ENCODE measurements at regions not wholly inside any gene's neighbourhood (a gene's known extent, or its start where the extent isn't known, plus 50 kb on each side); places are given as distances from the start of the nearest gene placed in this dataset.

DNA sequence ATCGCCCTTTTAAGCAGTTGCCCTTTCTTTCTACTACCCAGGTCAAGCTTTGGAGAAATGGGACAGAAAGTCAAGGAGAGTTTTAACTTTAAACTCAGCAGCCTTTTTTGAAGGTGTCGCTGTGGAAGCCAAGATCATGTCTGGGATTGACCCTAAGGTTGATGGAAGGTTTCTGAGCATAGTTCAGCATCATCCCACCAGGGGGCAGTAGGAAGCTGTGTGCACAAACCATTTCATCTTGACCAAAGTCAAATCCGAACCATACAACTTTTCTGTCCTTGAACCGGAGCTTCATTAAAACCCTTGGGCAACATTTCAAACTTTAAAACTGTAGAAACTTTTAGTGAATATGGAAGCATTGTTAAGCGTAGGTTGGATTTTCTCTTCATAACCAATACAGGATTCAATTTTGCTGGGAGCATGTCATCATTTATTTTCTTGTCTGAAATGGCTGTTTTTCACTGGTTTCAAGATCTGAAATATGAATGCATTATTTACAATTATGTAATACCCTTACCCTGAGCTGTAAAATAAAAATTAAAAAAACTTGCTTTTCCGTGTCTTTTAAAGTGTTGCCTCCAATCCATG lies 214.4 kb upstream of the KIAA1217 start:
- no peak for DNase-seq (ENCODE audit: low read depth, low spot score)
- H3K27ac ChIP-seq = no peak overlapping the region

DNA sequence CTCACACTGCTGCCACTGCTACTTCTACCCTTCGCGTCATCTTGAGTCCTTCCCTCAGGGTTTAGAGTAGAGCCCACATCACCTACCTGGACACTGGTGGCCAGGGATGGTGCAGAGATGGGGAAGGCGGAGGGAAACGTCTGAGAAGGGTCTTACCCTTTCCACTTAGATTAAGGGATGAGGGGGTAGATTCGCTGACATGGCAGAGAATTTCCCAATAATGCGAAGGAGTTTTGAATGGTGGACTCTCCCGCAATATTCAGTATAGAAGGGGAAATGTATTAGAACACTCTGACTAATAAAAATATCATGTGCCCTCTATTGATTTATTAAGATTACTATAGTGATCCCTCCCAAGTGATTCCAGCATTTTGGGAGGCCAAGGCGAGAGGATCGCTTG lies 209.5 kb upstream of the KIAA1217 start:
- no peak overlapping the region for H3K27ac ChIP-seq
- DNase-seq (ENCODE audit: low read depth, low spot score) = no peak

DNA sequence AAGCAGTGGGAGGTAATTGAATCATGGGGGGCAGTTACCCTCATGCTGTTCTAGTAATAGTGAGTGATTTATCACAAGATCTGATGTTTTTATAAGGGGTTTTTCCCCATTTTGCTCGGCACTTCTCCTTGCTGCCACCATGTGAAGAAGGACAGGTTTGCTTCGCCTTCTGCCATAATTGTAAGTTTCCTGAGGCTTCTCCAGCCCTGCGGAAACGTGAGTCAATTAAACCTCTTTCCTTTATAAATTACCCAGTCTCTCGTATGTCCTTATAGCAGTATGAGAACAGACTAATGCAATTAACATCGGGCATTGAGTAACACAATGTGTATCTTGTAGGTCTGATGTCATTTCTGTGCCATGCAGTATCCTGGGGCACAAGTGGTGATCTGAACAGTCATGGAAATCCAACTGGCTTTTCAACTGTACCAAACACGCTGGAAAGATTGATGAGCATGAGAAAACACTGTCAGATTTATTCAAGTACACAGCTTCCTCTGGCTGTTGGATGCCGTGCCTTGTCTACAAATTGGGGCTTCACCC lies 208.6 kb upstream of the KIAA1217 start:
- no peak for DNase-seq (ENCODE audit: low read depth, low spot score)
- no peak overlapping the region for H3K27ac ChIP-seq

DNA sequence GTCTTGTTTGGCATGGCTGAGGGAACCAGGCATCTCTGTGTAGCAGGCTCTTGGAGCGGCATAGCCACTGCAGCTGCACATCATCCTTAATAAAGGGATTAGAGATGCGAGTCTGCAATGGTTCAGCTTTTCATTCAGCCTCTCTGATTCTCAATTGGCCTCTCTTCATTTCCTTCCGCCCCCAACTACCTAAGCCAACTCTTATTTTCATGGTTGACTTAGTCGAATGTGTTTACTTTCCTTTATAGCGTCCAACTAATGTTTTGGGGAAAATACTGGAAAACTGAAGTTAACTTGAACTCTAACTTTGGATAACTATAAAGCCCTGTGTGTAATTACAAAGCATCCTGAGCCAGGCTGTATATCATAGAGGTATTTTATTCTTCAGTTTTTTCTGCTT lies 202.2 kb upstream of the KIAA1217 start:
- DNase-seq (ENCODE audit: low read depth, low spot score) = no peak
- H3K27ac ChIP-seq = no peak overlapping the region

DNA sequence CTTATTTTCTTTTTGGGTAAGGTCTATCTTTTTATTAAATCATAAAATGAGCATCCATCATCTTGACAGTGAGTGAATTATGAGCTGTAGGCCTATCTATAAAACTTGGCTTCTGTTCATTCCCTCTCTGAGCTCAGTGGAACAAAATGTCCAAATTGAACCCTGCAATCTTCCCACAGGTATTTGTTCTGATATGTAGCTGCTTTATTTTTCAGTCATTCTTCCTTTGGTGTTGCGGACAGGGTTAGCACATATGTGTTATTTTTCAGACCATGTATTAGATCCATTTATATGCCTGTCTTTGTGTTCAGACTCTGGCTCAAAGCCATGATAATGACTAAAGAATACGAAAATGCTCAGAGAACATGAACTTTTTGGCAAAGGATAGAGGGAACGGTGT lies 201.6 kb upstream of the KIAA1217 start:
- no peak overlapping the region for H3K27ac ChIP-seq
- no peak for DNase-seq (ENCODE audit: low read depth, low spot score)

DNA sequence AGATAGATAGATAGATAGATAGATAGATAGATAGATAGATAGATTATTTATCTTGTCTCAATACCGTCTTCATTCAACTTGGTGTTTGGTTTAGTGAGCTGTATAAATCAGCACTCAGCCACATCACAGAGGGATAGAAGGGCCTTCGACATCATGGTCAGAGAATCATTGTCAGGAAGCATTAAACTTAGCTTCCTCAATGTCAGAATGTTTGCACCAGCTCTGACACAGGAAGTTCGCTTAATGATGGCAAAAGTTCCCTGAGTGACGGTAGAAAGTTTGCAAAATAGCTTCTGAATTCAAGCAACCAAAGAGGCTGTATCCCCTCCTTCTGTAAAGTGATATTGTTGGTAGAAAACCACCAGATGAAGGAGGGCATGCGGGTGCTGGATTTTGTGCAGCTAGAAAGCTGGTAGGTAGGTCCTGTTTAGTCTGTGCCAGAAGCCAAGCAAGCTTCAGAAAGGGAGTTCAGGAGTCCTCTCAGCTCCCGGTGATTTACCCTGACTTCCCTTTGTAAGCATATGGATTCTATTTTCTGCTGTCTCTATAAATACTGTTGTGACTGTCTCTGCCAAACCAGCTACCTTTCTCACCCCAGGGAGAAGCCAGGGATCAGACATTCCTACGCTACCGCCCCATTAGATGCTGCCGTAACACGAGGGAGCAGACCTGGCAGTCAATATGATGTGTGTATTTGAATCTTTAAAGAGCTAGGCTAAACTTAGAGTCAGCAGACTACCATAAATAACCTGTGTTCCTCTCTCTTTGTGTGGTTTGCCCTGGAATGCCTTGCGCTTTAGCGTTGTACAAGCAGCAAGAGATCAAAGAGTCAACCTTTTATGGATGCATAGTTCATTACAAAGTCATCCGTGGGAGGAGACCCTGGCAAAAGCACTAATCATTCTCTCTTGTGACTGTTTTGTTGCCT lies 200.5 kb upstream of the KIAA1217 start:
- peak; percentile 64 for DNase-seq (ENCODE audit: low read depth, low spot score)
- H3K27ac ChIP-seq = peak overlapping the region; percentile 19

DNA sequence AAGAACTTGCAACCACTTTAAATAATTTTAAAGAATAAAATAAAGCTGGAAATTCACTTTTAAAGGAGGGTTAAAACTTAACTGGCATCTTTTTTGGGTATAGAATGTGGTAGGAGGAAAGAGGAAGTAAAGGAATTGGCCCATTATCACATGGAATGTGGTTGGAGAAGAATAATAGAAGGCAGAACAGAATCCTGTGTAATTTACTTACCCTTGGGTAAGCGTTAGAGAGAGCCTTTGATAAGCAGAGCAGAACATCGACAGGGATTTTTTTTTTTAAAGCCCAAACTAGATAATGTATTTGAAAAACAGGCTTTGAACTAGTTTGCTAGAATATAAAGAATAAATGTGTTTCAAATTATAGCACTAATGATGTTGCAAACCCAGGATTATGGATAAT lies 199.8 kb upstream of the KIAA1217 start:
- no peak overlapping the region for H3K27ac ChIP-seq
- no peak for DNase-seq (ENCODE audit: low read depth, low spot score)

DNA sequence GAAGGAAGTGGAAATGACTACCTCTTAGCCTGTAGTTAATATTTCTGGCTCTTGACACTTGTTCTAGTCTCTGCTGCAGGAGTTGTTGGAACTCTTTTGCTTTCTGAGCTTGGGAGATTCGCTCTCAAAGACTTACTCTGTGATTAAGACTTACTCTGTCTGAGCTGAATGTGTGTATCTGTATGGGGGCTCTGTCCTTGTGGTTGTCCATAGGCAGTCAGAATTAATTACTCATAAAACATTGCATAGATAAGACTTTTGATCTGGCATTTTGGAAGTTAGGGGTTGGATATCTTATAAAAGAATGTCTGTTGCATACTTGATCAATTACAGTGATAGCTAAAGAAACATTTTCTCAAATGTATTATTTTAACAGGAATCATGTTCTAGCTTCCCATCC lies 199.2 kb upstream of the KIAA1217 start:
- H3K27ac ChIP-seq = no peak overlapping the region
- DNase-seq (ENCODE audit: low read depth, low spot score) = no peak

DNA sequence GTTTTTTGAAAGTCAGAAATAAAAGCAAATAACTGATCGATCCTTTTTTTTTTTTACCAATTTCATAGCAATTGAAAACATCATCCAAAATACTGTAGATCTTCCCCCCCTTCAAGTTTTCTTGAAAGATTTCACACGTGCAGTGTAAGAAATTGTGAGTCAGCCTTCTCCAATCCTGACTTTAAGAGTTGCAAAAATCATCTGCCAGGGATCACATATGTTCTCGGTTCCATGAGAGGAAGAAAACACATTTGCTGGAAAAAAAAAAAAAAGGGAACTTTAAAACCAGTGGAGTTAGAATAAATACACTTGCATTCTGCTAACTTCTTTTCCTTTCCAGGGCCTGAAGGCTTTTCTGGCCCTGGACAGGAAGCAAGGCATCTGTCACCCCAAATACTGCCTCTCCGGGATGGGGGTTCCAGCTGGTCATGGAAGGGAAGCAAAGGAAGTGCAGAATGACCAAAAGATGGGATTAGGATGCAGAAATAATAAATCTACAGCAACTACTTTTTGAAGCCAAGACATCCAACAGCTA lies 198.4 kb upstream of the KIAA1217 start:
- no peak for DNase-seq (ENCODE audit: low read depth, low spot score)
- no peak overlapping the region for H3K27ac ChIP-seq

DNA sequence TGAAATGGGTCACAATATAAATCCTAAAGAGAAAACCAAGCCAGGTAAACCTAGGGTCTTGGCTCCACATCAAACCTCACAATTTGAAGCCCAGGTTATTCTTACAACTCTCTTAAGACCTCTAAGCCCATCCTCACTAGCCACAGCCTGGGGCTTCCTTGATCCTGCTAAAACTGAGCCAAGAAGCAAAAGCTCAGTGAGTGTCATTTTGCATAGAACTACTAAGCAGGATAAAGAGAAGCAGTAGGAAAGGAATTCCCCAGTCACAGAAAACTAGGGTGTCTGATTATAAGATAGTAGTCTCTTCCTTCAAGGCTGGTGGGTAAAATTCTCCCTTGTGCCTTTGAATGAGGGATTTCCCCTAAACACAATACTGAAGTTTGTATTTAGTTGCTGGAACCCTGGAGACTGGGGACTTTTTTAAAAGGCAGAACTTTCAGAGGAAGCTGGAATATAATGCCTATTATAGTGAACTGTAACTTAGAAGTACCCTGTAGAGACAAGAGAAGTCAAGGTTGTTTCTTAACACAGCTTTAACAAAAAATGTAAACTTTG lies 196.6 kb upstream of the KIAA1217 start:
- H3K27ac ChIP-seq = no peak overlapping the region
- no peak for DNase-seq (ENCODE audit: low read depth, low spot score)

DNA sequence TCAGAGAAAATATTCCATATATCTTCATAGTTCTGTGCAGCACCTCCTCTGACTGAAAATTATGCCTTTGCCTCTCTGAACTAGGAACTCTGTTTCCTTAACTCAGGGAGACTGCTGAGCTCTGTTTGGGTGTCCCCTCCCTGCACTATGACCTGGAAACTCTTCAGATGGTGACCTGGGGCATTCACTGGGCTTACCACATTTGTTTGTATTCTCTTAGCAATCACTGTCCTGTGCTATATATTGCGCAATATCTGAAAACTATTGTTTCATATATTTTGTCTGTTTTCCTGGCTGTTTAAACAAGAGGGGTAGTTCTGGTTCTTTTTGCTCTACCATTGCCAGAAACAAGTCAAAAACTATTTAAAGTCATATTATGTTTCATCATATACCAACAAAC lies 181.8 kb upstream of the KIAA1217 start:
- H3K27ac ChIP-seq = no peak overlapping the region
- no peak for DNase-seq (ENCODE audit: low read depth, low spot score)

DNA sequence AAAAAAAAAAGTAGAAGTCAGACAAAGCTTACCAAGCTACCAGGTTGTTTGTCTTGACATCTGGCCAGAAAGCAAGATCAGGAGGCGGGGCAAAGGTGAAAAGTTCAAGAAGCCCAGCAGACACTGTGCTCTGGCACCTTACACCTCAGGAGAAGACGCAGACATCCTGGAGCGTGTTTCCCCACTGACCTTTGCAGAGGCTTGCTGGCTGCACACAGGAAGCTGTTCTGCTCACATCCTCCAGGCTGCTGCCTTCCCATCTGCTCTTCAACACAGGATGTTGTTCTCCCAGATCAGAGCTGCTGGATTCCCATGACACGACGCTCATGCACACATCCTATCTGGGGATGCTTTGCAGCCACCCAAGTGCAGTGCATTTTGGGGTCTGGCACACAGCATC lies 174.4 kb upstream of the KIAA1217 start:
- DNase-seq (ENCODE audit: low read depth, low spot score) = no peak
- no peak overlapping the region for H3K27ac ChIP-seq

DNA sequence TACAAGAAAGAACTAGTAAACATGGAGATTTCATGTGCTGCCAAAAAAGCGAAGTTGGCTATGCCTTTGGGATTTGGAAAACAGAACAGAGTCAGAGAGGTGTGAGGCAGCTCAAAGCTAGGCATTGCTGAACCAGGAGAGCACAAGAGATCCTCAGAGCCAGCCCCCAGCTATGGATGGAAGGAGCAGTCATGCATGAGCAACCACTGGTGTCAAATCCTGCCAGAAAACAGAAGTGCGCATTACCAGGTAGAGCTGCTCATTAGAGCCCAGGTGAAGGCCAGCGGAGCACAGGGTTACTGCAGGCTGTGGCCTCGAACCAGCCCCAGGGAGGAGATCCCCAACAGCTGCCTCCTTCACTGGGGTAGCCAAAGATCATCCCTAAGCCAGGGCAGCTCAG lies 173.2 kb upstream of the KIAA1217 start:
- DNase-seq (ENCODE audit: low read depth, low spot score) = no peak
- no peak overlapping the region for H3K27ac ChIP-seq

DNA sequence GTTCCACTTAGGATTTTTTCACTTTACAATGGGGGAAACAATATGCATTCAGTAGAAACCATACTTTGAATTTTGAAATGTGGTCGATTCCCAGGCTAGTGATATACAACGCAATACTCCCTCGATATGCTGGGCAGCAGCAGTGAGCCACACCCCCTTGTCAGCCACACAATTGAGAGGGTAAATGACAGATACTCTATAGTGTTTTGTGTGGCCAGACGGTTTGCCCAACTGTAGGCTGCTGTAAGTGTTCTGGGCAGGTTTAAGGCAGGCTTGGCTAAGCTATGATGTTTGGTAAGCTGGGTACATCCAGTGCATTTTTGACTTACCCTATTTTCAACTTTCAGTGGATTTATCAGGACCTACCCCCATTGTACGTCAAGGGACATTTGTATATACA lies 169.6 kb upstream of the KIAA1217 start:
- H3K27ac ChIP-seq = no peak overlapping the region
- no peak for DNase-seq (ENCODE audit: low read depth, low spot score)

DNA sequence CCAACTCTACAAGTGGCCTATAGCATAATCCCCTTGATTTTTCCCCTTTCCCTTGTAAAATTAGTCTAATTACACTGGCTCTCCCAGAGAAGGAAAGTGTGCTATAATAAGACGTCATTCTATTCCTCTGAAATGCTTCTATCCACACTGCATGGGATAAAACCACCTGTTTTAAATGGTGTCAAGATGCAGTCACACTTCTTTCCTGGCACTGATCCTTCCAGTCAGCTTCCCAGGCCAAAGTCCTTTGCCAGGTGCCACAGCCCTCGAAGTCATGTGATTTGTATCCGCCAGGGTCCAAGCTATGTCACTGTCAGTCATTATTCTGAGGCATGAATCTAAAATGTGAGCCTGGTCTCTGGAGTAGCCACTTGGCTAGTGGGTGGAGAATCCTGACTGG lies 169.0 kb upstream of the KIAA1217 start:
- H3K27ac ChIP-seq = no peak overlapping the region
- no peak for DNase-seq (ENCODE audit: low read depth, low spot score)

DNA sequence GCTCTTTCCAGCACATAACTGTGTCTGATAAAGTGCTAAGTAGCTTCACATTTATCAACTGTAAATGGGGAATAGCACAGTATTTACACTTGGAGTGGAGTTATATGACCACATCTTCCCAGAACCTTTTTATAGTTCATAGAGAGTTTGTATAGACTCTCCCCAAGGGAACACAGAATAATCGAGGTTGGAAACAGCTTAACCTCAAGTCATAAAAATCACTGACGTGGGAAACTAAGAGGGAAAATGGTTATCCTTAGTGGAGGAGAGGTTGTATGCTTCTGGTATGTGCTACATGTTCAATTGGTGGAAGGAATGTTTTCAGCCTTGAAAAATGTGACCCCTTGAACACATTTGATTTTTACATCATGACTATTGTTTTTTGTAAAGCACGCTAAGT lies 167.9 kb upstream of the KIAA1217 start:
- no peak for DNase-seq (ENCODE audit: low read depth, low spot score)
- no peak overlapping the region for H3K27ac ChIP-seq

DNA sequence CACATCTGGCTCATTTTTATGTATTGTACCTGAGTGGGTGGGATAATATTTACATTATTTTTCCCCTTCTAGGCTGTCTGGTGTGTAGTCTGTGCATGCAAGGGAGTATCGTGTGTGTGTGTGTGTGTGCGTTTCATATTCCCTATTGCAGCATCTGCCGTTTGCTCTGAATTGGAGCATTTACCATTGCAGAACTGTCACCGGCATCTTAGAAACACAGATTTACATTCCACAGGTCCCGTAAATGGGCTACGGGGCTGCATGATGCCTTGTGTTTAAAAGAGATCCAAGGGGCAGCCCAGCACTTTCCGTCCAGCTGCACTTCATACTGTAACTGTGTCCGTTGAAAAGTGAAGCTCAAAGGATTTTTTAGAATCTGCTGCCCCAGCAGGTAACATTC lies 167.1 kb upstream of the KIAA1217 start:
- no peak for DNase-seq (ENCODE audit: low read depth, low spot score)
- no peak overlapping the region for H3K27ac ChIP-seq

DNA sequence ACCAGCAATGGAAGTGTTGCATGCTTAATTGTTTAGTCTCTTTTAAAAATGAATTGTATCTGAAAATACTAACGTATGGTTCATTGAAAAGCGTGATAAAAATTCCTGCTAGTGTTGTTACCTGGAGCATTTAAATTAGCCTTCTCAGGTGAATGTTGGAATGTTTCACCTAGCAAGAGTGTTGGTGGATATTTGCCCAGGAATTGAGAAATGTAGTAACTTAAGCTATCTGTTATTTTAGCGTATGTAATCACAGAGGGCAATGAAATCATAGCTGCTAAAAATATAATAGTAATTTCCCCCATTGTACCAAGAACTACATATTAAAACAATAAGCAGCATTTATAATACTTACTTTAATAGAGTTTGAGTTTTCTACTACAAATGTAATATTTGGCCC lies 166.1 kb upstream of the KIAA1217 start:
- H3K27ac ChIP-seq = no peak overlapping the region
- no peak for DNase-seq (ENCODE audit: low read depth, low spot score)

DNA sequence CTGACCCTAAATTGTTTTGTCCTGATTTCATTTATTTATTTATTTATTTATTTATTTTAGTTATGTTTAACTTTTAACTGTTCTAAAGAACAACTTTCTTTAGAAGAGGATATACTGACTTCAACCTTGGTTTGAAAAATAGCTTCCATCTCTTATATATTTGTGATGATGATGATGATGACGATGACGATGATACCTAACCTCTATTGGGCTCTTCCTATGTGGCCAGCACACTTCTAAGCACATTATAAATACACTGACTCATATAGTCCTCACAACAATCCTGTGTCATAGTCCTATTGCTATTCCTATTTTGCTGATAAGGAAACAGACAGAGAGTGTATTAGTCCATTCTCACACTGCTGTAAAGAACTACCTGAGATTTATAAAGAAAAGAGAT lies 162.9 kb upstream of the KIAA1217 start:
- H3K27ac ChIP-seq = no peak overlapping the region
- DNase-seq (ENCODE audit: low read depth, low spot score) = no peak

DNA sequence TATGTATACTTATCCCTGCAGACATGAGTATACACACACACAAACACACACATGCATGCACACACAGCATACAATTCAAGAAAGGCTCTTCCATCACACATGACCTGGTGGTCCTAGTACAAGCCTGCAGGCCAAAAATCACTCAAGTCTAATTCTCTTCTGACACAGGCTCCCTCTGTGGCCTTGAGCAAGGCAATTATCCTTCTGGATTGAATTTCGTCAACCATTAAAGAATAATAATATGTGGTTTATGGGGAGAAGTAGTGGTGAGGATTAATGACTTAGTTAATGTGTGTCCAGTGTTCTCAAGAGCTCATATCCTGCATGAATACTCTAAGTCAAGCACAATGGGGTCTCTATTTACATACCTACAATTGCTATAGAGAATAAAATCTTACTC lies 161.8 kb upstream of the KIAA1217 start:
- no peak for DNase-seq (ENCODE audit: low read depth, low spot score)
- H3K27ac ChIP-seq = no peak overlapping the region

DNA sequence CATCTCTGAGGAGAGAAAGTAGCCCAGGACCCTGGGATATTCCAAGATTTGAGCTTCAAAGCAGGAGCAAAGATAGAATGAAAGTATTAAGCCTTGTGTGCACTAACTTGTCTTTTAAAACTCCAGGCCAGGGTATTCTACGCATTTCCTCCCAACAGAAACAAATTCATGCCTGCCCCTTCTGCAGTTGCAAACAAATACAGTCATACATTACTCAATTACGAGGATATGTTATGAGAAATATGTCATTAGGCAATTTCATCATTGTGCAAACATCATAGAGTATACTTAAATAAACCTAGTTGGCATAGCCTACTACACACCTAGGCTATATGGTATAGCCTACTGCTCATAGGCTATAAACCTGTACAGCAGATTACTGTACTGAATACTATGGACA lies 154.5 kb upstream of the KIAA1217 start:
- H3K27ac ChIP-seq = peak overlapping the region; percentile 22
- DNase-seq (ENCODE audit: low read depth, low spot score) = no peak
